GM12891 (cell line): ENCODE measurements at regions not wholly inside any gene's neighbourhood (a gene's known extent, or its start where the extent isn't known, plus 50 kb on each side); places are given as distances from the start of the nearest gene placed in this dataset.

Source experiments
- PAX5 ChIP-seq: IDR thresholded peaks from 2 replicates; pipeline ENCODE4 v1.6.1; 2011; ENCODE audit warnings: low read length, moderate library complexity, mild to moderate bottlenecking; ENCODE audit not compliant: insufficient read depth, severe bottlenecking
- POLR2A ChIP-seq: IDR thresholded peaks from 2 replicates; pipeline ENCODE4 v1.6.1; 2011; ENCODE audit warnings: low read depth, low read length, control low read depth
- POLR2AphosphoS5 ChIP-seq: IDR thresholded peaks from 2 replicates; pipeline ENCODE4 v1.6.1; 2011; ENCODE audit warnings: low read depth, low read length, control low read depth
- POU2F2 ChIP-seq: IDR thresholded peaks from 2 replicates; pipeline ENCODE4 v1.6.1; 2011; ENCODE audit warnings: low read depth, mild to moderate bottlenecking, control low read depth, low read length, moderate library complexity
- SPI1 ChIP-seq: IDR thresholded peaks from 2 replicates; pipeline ENCODE4 v1.6.1; 2011; ENCODE audit warnings: low read depth, low read length, control low read depth
- TAF1 ChIP-seq: IDR thresholded peaks from 2 replicates; pipeline ENCODE4 v1.6.1; 2011; ENCODE audit warnings: low read depth, low read length, control low read depth

DNA sequence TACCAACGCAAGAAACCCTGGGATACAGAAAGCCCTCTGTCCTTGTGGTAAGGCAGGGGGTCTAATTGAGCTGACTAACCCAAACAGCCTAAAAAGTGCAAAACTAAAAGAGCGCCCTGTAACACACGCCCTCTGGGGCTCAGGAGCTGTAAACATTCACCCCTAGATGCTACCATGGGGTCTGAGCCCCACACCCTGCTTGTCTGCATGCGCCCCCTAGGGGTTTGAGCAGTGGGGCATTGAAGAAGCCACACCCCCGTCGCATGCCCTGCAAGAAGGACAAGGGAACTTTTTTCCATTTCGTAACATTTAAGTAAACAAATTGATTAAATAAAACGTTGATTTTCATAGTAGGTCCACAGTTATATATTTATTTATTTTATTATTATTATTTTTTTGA is 616.9 kb upstream of the MAN1A1 start:
- TF ChIP-seq POLR2A (no peak), TAF1 (no peak), POLR2AphosphoS5 (no peak), SPI1 (no peak), POU2F2 (no peak), PAX5 (no peak)
